ENCODE measurements at regions not wholly inside any gene's neighbourhood (a gene's known extent, or its start where the extent isn't known, plus 50 kb on each side); places are given as distances from the start of the nearest gene placed in this dataset.
"Not testable (repeated sequence)": the region's sequence is repeated elsewhere in the genome, so short reads cannot be mapped to it uniquely, and the experiment has no call there.

GRCh38 chr4:3637326-3638016, 105.2 kb upstream of the LRPAP1 start:
- intact Hi-C loops (cut with DNase I, micrococcal nuclease) = no loop called here
- TF ChIP-seq CTCF (IDR thresholded peaks at IDR 0.05) = no peak
- H3K4me1 ChIP-seq (ENCODE audit: low read depth) = no peaks in the 10 kb centered on the region

GRCh38 chr4:3636646-3637320, 104.6 kb upstream of the LRPAP1 start:
- intact Hi-C loops (cut with DNase I, micrococcal nuclease) = no loop called here
- Histone ChIP-seq H3K4me3 (no peak overlapping the region), H3K4me1 (ENCODE audit: low read depth) (no peaks in the 10 kb centered on the region), H3K36me3 (ENCODE audit: low read depth) (no peaks in the 10 kb centered on the region), H3K9me3 (no peaks in the 10 kb centered on the region)
- ATAC-seq (no peak), DNase-seq (peak in 1 of 3 donors; percentile 6)
- no peak for TF ChIP-seq CTCF (IDR thresholded peaks at IDR 0.05)

More at GRCh38 chr4:3637326-3638016, 105.2 kb upstream of the LRPAP1 start:
- H3K4me3 ChIP-seq = no peak overlapping the region
- no peaks in the 10 kb centered on the region for H3K9me3 ChIP-seq
- ATAC-seq (no peak), DNase-seq (peak in 2 of 3 donors; percentile 11 to 41)
- H3K36me3 ChIP-seq (ENCODE audit: low read depth) = no peaks in the 10 kb centered on the region

GRCh38 chr4:3636020-3636419, 103.8 kb upstream of the LRPAP1 start:
- H3K36me3 ChIP-seq (ENCODE audit: low read depth); ATAC-seq; DNase-seq; H3K4me3 ChIP-seq; intact Hi-C loops (cut with DNase I, micrococcal nuclease); H3K4me1 ChIP-seq (ENCODE audit: low read depth); H3K9me3 ChIP-seq: not testable (repeated sequence)

GRCh38 chr4:3634894-3635820, 102.9 kb upstream of the LRPAP1 start:
- DNase-seq (peak in 2 of 3 donors; percentile 32 to 43), ATAC-seq (peak; percentile 73)
- intact Hi-C loops (cut with DNase I, micrococcal nuclease) = no loop called here
- no peaks in the 10 kb centered on the region for H3K36me3 ChIP-seq (ENCODE audit: low read depth)
- no peaks in the 10 kb centered on the region for H3K9me3 ChIP-seq
- H3K4me3 ChIP-seq = no peak overlapping the region
- H3K4me1 ChIP-seq (ENCODE audit: low read depth) = peaks cover 3% of the 10 kb centered on the region
- no peak for TF ChIP-seq CTCF (IDR thresholded peaks at IDR 0.05)

GRCh38 chr4:3634281-3634857, 102.1 kb upstream of the LRPAP1 start:
- peak in 2 of 3 donors; percentile 23 to 29 for DNase-seq
- no peak for ATAC-seq
- Histone ChIP-seq H3K4me3 (no peak overlapping the region), H3K4me1 (ENCODE audit: low read depth) (peaks cover 3% of the 10 kb centered on the region), H3K9me3 (no peaks in the 10 kb centered on the region), H3K36me3 (ENCODE audit: low read depth) (no peaks in the 10 kb centered on the region)
- TF ChIP-seq CTCF (IDR thresholded peaks at IDR 0.05) = no peak
- intact Hi-C loops (cut with DNase I, micrococcal nuclease) = no loop called here

GRCh38 chr4:3633277-3633676, 101.1 kb upstream of the LRPAP1 start:
- H3K36me3 ChIP-seq (ENCODE audit: low read depth); intact Hi-C loops (cut with DNase I, micrococcal nuclease); ATAC-seq; H3K9me3 ChIP-seq; H3K4me1 ChIP-seq (ENCODE audit: low read depth); H3K4me3 ChIP-seq: not testable (repeated sequence)
- peak in 2 of 3 donors; percentile 13 to 33 for DNase-seq

- H3K4me3 ChIP-seq; H3K9me3 ChIP-seq; H3K4me1 ChIP-seq (ENCODE audit: low read depth); ATAC-seq; H3K36me3 ChIP-seq (ENCODE audit: low read depth); intact Hi-C loops (cut with DNase I, micrococcal nuclease): not testable (repeated sequence)
- DNase-seq = peak in 2 of 3 donors; percentile 16 to 27
Observed at GRCh38 chr4:3632794-3633193, 100.6 kb upstream of the LRPAP1 start.

GRCh38 chr4:3631544-3632266, 99.5 kb upstream of the LRPAP1 start:
- DNase-seq = peak in 2 of 3 donors; percentile 16 to 36
- intact Hi-C loops (cut with DNase I, micrococcal nuclease) = not testable (repeated sequence)

More at GRCh38 chr4:3631544-3632266, 99.5 kb upstream of the LRPAP1 start:
- not testable (repeated sequence) for H3K4me3 ChIP-seq; H3K9me3 ChIP-seq; H3K4me1 ChIP-seq (ENCODE audit: low read depth); ATAC-seq; H3K36me3 ChIP-seq (ENCODE audit: low read depth)
